Smooth muscle cell (in vitro differentiated cells): ENCODE measurements at regions not wholly inside any gene's neighbourhood (a gene's known extent, or its start where the extent isn't known, plus 50 kb on each side); places are given as distances from the start of the nearest gene placed in this dataset.
"Not testable (repeated sequence)": the region's sequence is repeated elsewhere in the genome, so short reads cannot be mapped to it uniquely, and the experiment has no call there.

Source experiments
- DNase-seq: peaks from one replicate; lab custom pipeline; 2025; ENCODE audit not compliant: unreplicated experiment; lab: John Stamatoyannopoulos, UW
- H2AFZ ChIP-seq: fragments of 200-600 bp; sonication (generic); 2 replicates; pipeline ENCODE4 v1.6.0; 2016; ENCODE audit warnings: antibody characterized with exemption, low read depth, mild to moderate bottlenecking
- H3F3A ChIP-seq: fragments of 200-600 bp; sonication (generic); 2 replicates; pipeline ENCODE4 v1.6.0; 2017; ENCODE audit warnings: antibody characterized with exemption, low read depth
- H3K27ac ChIP-seq: fragments of 200-600 bp; sonication (generic); 2 replicates; pipeline ENCODE4 v1.5.1; 2016; ENCODE audit warnings: low read depth, mild to moderate bottlenecking
- H3K27me3 ChIP-seq: fragments of 200-600 bp; sonication (generic); 2 replicates; pipeline ENCODE4 v1.6.1; 2016; ENCODE audit warnings: low read depth, mild to moderate bottlenecking
- H3K36me3 ChIP-seq: fragments of 200-600 bp; sonication (generic); 2 replicates; pipeline ENCODE4 v1.5.1; 2016; ENCODE audit warnings: low read depth
- H3K4me1 ChIP-seq: fragments of 200-600 bp; sonication (generic); 2 replicates; pipeline ENCODE4 v1.5.1; 2016; ENCODE audit warnings: low read depth
- H3K4me2 ChIP-seq: fragments of 200-600 bp; sonication (generic); 2 replicates; pipeline ENCODE4 v1.6.0; 2016; ENCODE audit warnings: mild to moderate bottlenecking
- H3K4me3 ChIP-seq: fragments of 200-600 bp; sonication (generic); 2 replicates; pipeline ENCODE4 v1.5.1; 2016; ENCODE audit warnings: mild to moderate bottlenecking
- H3K79me2 ChIP-seq: fragments of 200-600 bp; sonication (generic); 2 replicates; pipeline ENCODE4 v1.6.0; 2016; ENCODE audit warnings: low read depth, mild to moderate bottlenecking
- H3K9ac ChIP-seq: fragments of 200-600 bp; sonication (generic); 2 replicates; pipeline ENCODE4 v1.6.0; 2016; ENCODE audit warnings: low read depth
- H3K9me3 ChIP-seq: fragments of 200-600 bp; sonication (generic); replicated peaks from 2 replicates; pipeline ENCODE4 v1.5.1; 2016; ENCODE audit warnings: low read depth
- H4K20me1 ChIP-seq: fragments of 200-600 bp; sonication (generic); 2 replicates; pipeline ENCODE4 v1.6.0; 2016; ENCODE audit warnings: low read depth
- WGBS: methylation state at CpG from one replicate; pipeline ENCODE4 v1.1.7; 2016; ENCODE audit warnings: low lambda C conversion rate; 5-methylcytosine and 5-hydroxymethylcytosine counted together
- TF ChIP-seq, protein P1 (sequence below): fragments of 200-600 bp; sonication (generic); IDR thresholded peaks from 2 replicates; pipeline ENCODE4 v1.5.1; 2017; ENCODE audit warnings: borderline replicate concordance, mild to moderate bottlenecking, antibody characterized with exemption; ENCODE audit not compliant: insufficient read depth, poor library complexity, severe bottlenecking

DNA sequence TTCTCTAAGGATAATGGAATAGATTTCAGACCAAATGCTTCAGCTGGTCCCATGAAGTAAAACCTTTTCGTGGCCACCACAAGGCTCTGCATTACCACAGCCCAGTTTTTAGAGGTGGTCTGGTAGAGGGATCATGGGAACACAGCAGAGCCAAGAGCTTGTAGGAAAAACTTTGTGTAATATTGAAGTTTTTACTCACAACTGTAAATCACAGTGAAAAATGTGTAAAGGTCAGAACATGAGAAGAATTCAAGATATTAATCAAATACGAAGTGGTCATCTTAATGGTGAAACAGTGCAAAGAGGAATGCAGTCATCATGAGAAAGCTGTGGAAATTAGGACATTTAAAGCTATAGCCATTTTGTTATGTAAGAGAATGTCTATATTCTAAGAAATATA lies 197.5 kb downstream of the NPR3 start:
- H2AFZ ChIP-seq, result no peak overlapping the region
- no peaks in the 10 kb centered on the region for H3K79me2 ChIP-seq
- 71% methylated on average over 2 of the region's 2 CpGs for WGBS
- no peaks in the 10 kb centered on the region for H3K27me3 ChIP-seq
- H3F3A ChIP-seq, result no peaks in the 10 kb centered on the region
- no peak for DNase-seq
- H3K9me3 ChIP-seq, result no peaks in the 10 kb centered on the region
- H3K9ac ChIP-seq, result no peak overlapping the region
- no peaks in the 10 kb centered on the region for H3K4me1 ChIP-seq
- TF ChIP-seq, protein P1, sequence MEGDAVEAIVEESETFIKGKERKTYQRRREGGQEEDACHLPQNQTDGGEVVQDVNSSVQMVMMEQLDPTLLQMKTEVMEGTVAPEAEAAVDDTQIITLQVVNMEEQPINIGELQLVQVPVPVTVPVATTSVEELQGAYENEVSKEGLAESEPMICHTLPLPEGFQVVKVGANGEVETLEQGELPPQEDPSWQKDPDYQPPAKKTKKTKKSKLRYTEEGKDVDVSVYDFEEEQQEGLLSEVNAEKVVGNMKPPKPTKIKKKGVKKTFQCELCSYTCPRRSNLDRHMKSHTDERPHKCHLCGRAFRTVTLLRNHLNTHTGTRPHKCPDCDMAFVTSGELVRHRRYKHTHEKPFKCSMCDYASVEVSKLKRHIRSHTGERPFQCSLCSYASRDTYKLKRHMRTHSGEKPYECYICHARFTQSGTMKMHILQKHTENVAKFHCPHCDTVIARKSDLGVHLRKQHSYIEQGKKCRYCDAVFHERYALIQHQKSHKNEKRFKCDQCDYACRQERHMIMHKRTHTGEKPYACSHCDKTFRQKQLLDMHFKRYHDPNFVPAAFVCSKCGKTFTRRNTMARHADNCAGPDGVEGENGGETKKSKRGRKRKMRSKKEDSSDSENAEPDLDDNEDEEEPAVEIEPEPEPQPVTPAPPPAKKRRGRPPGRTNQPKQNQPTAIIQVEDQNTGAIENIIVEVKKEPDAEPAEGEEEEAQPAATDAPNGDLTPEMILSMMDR, result no peak
- no peak overlapping the region for H3K4me3 ChIP-seq
- H3K36me3 ChIP-seq, result no peaks in the 10 kb centered on the region
- no peaks in the 10 kb centered on the region for H4K20me1 ChIP-seq
- H3K4me2 ChIP-seq, result no peak overlapping the region
- no peak overlapping the region for H3K27ac ChIP-seq

DNA sequence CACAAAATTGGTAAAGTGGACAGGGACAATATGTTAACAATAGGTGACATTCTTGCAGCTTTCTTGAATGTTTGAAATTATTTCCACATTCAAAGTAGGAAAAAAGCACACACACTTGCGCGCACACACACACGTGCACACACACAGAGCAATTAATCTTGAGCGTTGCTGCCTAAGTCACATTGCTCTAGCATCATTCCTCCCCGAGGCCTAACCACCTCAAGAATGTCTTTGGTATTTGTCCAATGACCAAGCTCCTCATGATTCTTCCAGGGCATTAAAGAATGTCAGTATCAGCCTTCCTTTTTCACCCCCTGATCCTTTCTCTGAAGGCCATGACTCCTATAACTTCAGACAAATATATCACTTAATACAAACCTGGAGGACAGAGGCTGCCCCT lies 198.1 kb downstream of the NPR3 start:
- DNase-seq, result no peak
- no peak overlapping the region for H3K27ac ChIP-seq

GRCh38 chr5:32916648-32917047 lies 205.5 kb downstream of the NPR3 start:
- no peak overlapping the region for H2AFZ ChIP-seq
- no peak overlapping the region for H3K4me2 ChIP-seq
- H3K27ac ChIP-seq, result no peak overlapping the region
- no peaks in the 10 kb centered on the region for H3K79me2 ChIP-seq
- H3K27me3 ChIP-seq, result no peaks in the 10 kb centered on the region
- no peak overlapping the region for H3K4me3 ChIP-seq
- no peaks in the 10 kb centered on the region for H3F3A ChIP-seq
- H3K4me1 ChIP-seq, result no peaks in the 10 kb centered on the region
- 57% methylated on average over 1 of the region's 1 CpG for WGBS
- no peaks in the 10 kb centered on the region for H3K9me3 ChIP-seq
- no peaks in the 10 kb centered on the region for H3K36me3 ChIP-seq
- no peak for DNase-seq
- no peak overlapping the region for H3K9ac ChIP-seq
- H4K20me1 ChIP-seq, result no peaks in the 10 kb centered on the region
- TF ChIP-seq, protein P1, result peak; percentile 26

More for the DNA sequence above, 198.1 kb downstream of the NPR3 start:
- Histone ChIP-seq H3K27me3 (no peaks in the 10 kb centered on the region), H3K4me3 (no peak overlapping the region), H3K79me2 (no peaks in the 10 kb centered on the region), H3F3A (no peaks in the 10 kb centered on the region), H3K36me3 (no peaks in the 10 kb centered on the region), H3K4me2 (no peak overlapping the region), H3K4me1 (no peaks in the 10 kb centered on the region), H3K9ac (no peak overlapping the region), H2AFZ (no peak overlapping the region), H4K20me1 (no peaks in the 10 kb centered on the region), H3K9me3 (no peaks in the 10 kb centered on the region)
- TF ChIP-seq, protein P1, result no peak
- WGBS, result 80% methylated on average over 5 of the region's 5 CpGs

DNA sequence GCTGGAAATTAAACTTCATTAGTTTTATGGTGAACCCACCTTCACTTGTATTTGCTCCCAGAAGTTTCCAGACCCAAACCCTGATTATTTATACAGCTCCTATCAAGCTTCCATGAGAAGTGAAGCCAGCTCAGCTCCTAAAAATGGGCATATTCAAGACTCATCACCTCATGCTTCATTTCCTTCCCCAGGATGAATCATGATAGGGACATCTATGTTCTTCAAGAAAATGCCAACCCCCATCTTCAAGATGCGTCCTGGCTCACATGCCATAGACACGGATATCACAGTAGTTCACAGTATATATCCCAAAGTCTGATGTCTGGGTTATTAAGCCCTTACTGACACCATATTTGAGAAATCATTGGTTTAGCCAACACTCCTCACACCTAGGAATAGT lies 217.6 kb downstream of the NPR3 start:
- H3K36me3 ChIP-seq, result no peaks in the 10 kb centered on the region
- H4K20me1 ChIP-seq, result no peaks in the 10 kb centered on the region
- no peaks in the 10 kb centered on the region for H3F3A ChIP-seq
- H3K4me2 ChIP-seq, result no peak overlapping the region
- TF ChIP-seq, protein P1, result no peak
- no peak overlapping the region for H3K27ac ChIP-seq
- no peaks in the 10 kb centered on the region for H3K79me2 ChIP-seq
- no peak for DNase-seq
- 91% methylated on average over 2 of the region's 2 CpGs for WGBS
- no peak overlapping the region for H3K4me3 ChIP-seq
- H2AFZ ChIP-seq, result no peak overlapping the region
- no peaks in the 10 kb centered on the region for H3K27me3 ChIP-seq
- H3K9ac ChIP-seq, result no peak overlapping the region
- no peaks in the 10 kb centered on the region for H3K4me1 ChIP-seq
- H3K9me3 ChIP-seq, result no peaks in the 10 kb centered on the region

GRCh38 chr5:32931438-32931837 lies 220.3 kb downstream of the NPR3 start:
- H3K4me2 ChIP-seq, H3K27me3 ChIP-seq, DNase-seq, H3K9ac ChIP-seq, H3K4me1 ChIP-seq, H3K79me2 ChIP-seq, H4K20me1 ChIP-seq, H3K9me3 ChIP-seq, H3K27ac ChIP-seq, H3K4me3 ChIP-seq, H3F3A ChIP-seq, H3K36me3 ChIP-seq, H2AFZ ChIP-seq: not testable (repeated sequence)
- 80% methylated on average over 1 of the region's 1 CpG for WGBS
